KMS-11 (cell line): ENCODE measurements at regions not wholly inside any gene's neighbourhood (a gene's known extent, or its start where the extent isn't known, plus 50 kb on each side); places are given as distances from the start of the nearest gene placed in this dataset.

ENCODE experiments used
- H2AFZ ChIP-seq: fragments of 200-600 bp; sonication (generic); 2 replicates; pipeline ENCODE4 v1.6.1; 2016; ENCODE audit warnings: antibody characterized with exemption, mixed run types, low read depth
- H3K27ac ChIP-seq: fragments of 200-600 bp; sonication (generic); 2 replicates; pipeline ENCODE4 v1.6.1; 2016; ENCODE audit warnings: mild to moderate bottlenecking, mixed run types
- H3K27me3 ChIP-seq: fragments of 200-600 bp; sonication (generic); 2 replicates; pipeline ENCODE4 v1.6.1; 2017; ENCODE audit warnings: mild to moderate bottlenecking, low read depth, mixed run types, moderate library complexity; ENCODE audit not compliant: insufficient read depth
- H3K36me3 ChIP-seq: fragments of 200-600 bp; sonication (generic); 2 replicates; pipeline ENCODE4 v1.6.1; 2017; ENCODE audit warnings: mild to moderate bottlenecking, mixed run types; ENCODE audit not compliant: insufficient read depth
- H3K4me1 ChIP-seq: fragments of 200-600 bp; sonication (generic); 2 replicates; pipeline ENCODE4 v1.6.1; 2016; ENCODE audit warnings: mild to moderate bottlenecking, low read depth, mixed run types; ENCODE audit not compliant: poor library complexity, severe bottlenecking
- H3K4me2 ChIP-seq: fragments of 200-600 bp; sonication (generic); 2 replicates; pipeline ENCODE4 v1.7.0; 2016; ENCODE audit warnings: mild to moderate bottlenecking, mixed run types
- H3K4me3 ChIP-seq: fragments of 200-600 bp; sonication (generic); IDR thresholded peaks from 2 replicates; pipeline ENCODE4 v1.6.1; 2017; ENCODE audit warnings: low read depth, low read length, mixed read lengths; ENCODE audit not compliant: insufficient read depth
- H3K79me2 ChIP-seq: fragments of 200-600 bp; sonication (generic); 2 replicates; pipeline ENCODE4 v1.6.1; 2016; ENCODE audit warnings: low read depth, mixed run types; ENCODE audit not compliant: insufficient read depth
- H3K9ac ChIP-seq: fragments of 200-600 bp; sonication (generic); 2 replicates; pipeline ENCODE4 v1.6.1; 2016; ENCODE audit warnings: mild to moderate bottlenecking, mixed run types
- H4K20me1 ChIP-seq: fragments of 200-600 bp; sonication (generic); 2 replicates; pipeline ENCODE4 v1.6.1; 2016; ENCODE audit warnings: mild to moderate bottlenecking, mixed run types; ENCODE audit not compliant: insufficient read depth
- TF ChIP-seq, protein P1 (sequence below): fragments of 200-600 bp; sonication (generic); conservative IDR thresholded peaks from 2 replicates; pipeline ENCODE4 v1.6.1; 2017; ENCODE audit warnings: low read depth, mild to moderate bottlenecking, antibody characterized with exemption, low read length, moderate library complexity, mixed read lengths

DNA sequence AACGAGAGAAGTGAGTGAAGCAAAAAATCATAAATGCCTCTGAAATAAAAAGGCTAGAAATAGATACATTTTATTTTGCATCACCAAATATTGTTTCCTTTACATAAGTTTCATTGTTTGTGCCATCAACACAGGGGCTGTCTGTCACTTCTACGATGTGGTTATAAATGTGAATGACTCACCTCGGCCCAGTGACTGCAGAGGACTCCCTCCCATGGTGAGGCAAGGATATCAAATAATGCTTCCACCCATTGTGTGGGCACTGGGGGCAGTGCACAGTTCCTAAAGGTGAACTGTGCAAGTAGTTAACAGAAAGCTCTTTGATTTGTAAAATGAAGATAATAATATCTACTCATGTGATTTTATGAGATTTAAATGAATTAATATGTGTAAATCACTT is 230.3 kb upstream of the NEIL3 start:
- Histone ChIP-seq H4K20me1 (no peaks in the 10 kb centered on the region), H3K79me2 (no peaks in the 10 kb centered on the region), H3K27ac (no peak overlapping the region), H3K27me3 (no peaks in the 10 kb centered on the region), H2AFZ (no peak overlapping the region), H3K4me2 (peak overlapping the region; percentile 66; the same call in 1 of the 2 replicates), H3K4me3 (no peak overlapping the region), H3K9ac (no peak overlapping the region), H3K36me3 (no peaks in the 10 kb centered on the region), H3K4me1 (peaks cover 32% of the 10 kb centered on the region)
- TF ChIP-seq, protein P1, sequence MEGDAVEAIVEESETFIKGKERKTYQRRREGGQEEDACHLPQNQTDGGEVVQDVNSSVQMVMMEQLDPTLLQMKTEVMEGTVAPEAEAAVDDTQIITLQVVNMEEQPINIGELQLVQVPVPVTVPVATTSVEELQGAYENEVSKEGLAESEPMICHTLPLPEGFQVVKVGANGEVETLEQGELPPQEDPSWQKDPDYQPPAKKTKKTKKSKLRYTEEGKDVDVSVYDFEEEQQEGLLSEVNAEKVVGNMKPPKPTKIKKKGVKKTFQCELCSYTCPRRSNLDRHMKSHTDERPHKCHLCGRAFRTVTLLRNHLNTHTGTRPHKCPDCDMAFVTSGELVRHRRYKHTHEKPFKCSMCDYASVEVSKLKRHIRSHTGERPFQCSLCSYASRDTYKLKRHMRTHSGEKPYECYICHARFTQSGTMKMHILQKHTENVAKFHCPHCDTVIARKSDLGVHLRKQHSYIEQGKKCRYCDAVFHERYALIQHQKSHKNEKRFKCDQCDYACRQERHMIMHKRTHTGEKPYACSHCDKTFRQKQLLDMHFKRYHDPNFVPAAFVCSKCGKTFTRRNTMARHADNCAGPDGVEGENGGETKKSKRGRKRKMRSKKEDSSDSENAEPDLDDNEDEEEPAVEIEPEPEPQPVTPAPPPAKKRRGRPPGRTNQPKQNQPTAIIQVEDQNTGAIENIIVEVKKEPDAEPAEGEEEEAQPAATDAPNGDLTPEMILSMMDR, result no peak

DNA sequence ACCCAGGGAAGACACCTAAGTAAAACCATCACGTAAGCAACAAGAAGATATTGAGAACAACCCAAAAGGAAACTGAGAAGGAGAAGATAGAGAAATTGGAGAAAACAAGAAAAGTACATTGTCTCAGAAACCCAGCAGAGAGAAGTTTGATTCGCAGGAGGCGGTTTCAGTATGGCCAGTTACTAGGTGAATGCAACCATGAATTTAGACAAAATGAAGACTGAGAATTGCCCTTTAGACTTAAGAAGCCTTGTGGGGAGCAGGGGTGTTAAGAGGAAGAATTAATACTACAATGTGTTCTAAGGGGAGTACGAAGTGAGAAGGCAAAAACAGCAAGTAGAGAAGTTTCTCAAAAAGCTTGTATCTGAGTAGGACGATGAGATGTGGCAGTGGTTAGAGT is 229.3 kb upstream of the NEIL3 start:
- Histone ChIP-seq H3K4me2 (peak overlapping the region; percentile 66), H3K4me1 (peaks cover 32% of the 10 kb centered on the region), H3K27me3 (no peaks in the 10 kb centered on the region), H3K79me2 (no peaks in the 10 kb centered on the region), H3K36me3 (no peaks in the 10 kb centered on the region), H2AFZ (peak overlapping the region; percentile 47; the same call in 1 of the 2 replicates), H3K9ac (peak overlapping the region; percentile 9; the same call in 1 of the 2 replicates), H3K4me3 (no peak overlapping the region), H4K20me1 (no peaks in the 10 kb centered on the region), H3K27ac (peak overlapping the region; percentile 53)
- TF ChIP-seq, protein P1, result no peak

DNA sequence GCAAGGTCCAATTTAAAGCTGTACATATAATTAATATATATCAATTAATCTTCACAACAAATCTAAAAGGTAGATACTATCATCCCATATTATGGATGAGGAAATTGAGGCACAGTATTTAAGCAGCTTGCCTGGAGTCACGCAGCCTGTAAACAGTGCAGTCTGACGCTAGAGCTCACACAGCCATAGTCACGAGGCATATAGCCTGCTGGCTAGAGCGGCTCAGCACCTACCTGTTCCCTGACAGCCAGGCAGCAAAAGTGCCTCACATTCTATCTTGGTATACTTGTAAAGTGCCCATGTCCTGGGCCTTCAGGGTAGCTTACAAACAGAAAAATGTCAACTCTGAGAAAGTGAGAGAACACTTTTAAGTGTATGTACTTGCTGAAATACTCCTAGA is 222.6 kb upstream of the NEIL3 start:
- Histone ChIP-seq H3K27ac (no peak overlapping the region), H3K27me3 (no peaks in the 10 kb centered on the region), H3K79me2 (no peaks in the 10 kb centered on the region), H3K4me1 (no peaks in the 10 kb centered on the region), H3K4me3 (no peak overlapping the region), H3K36me3 (no peaks in the 10 kb centered on the region), H4K20me1 (no peaks in the 10 kb centered on the region), H2AFZ (no peak overlapping the region), H3K4me2 (no peak overlapping the region), H3K9ac (no peak overlapping the region)
- TF ChIP-seq, protein P1, result no peak

DNA sequence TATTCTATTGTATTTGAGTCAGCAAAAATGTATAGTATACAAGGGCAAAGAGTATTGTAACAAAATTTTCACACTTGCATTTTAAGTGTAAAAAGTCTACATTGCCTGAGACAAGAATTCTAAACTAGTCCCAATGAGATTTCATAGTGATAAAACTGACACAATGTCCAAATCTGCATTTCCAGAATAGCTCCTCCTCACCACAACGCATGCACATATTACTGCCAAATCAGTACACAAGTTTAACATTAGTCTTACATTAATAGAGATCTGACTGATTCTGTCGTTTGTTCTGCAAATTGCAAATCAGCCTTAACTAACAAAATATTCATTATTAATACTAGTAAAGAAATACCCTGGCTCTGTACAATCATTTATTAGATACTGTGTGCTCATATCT is 222.2 kb upstream of the NEIL3 start:
- no peaks in the 10 kb centered on the region for H3K36me3 ChIP-seq
- no peak overlapping the region for H3K4me3 ChIP-seq
- no peak overlapping the region for H3K9ac ChIP-seq
- no peaks in the 10 kb centered on the region for H3K79me2 ChIP-seq
- no peaks in the 10 kb centered on the region for H4K20me1 ChIP-seq
- no peak overlapping the region for H2AFZ ChIP-seq
- no peak overlapping the region for H3K4me2 ChIP-seq
- no peaks in the 10 kb centered on the region for H3K4me1 ChIP-seq
- TF ChIP-seq, protein P1, result no peak
- H3K27me3 ChIP-seq, result no peaks in the 10 kb centered on the region
- H3K27ac ChIP-seq, result no peak overlapping the region

DNA sequence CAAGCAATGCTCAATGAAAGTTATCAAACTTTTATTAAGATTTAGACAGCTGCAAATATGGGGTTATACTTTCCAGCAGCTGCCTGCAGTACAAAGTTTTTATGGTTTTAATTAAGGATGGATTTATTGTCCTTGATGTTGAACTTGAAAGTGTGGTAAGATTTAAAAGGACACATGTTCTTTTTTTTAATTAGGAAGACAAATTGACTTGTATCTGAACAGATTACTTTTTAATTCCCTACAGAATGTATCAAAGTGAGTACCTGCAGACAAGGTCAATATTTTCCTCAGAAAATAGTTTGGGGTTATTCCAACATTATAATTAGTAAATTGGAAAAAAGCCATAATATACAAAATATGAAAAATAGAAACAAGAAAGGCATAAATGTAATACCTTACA is 218.2 kb upstream of the NEIL3 start:
- no peak overlapping the region for H3K4me2 ChIP-seq
- H3K36me3 ChIP-seq, result no peaks in the 10 kb centered on the region
- no peaks in the 10 kb centered on the region for H4K20me1 ChIP-seq
- H3K27me3 ChIP-seq, result no peaks in the 10 kb centered on the region
- no peak overlapping the region for H3K27ac ChIP-seq
- no peak overlapping the region for H3K9ac ChIP-seq
- TF ChIP-seq, protein P1, result no peak
- no peak overlapping the region for H3K4me3 ChIP-seq
- H3K79me2 ChIP-seq, result no peaks in the 10 kb centered on the region
- H3K4me1 ChIP-seq, result peaks cover 24% of the 10 kb centered on the region
- no peak overlapping the region for H2AFZ ChIP-seq
